ENCODE measurements at regions not wholly inside any gene's neighbourhood (a gene's known extent, or its start where the extent isn't known, plus 50 kb on each side); places are given as distances from the start of the nearest gene placed in this dataset.

- H3K4me3 ChIP-seq (ENCODE audit: low read depth, low read length): no peak overlapping the region
- TF ChIP-seq CTCF (IDR thresholded peaks at IDR 0.05; ENCODE audit: low read depth, low read length): no peak
Observed at GRCh38 chr15:69991551-69991980, 106.2 kb downstream of the TLE3 start.

- H3K4me3 ChIP-seq (ENCODE audit: low read depth, low read length): no peak overlapping the region
- TF ChIP-seq CTCF (IDR thresholded peaks at IDR 0.05; ENCODE audit: low read depth, low read length): no peak
Observed at GRCh38 chr15:69992348-69992747, 105.4 kb downstream of the TLE3 start.

DNA sequence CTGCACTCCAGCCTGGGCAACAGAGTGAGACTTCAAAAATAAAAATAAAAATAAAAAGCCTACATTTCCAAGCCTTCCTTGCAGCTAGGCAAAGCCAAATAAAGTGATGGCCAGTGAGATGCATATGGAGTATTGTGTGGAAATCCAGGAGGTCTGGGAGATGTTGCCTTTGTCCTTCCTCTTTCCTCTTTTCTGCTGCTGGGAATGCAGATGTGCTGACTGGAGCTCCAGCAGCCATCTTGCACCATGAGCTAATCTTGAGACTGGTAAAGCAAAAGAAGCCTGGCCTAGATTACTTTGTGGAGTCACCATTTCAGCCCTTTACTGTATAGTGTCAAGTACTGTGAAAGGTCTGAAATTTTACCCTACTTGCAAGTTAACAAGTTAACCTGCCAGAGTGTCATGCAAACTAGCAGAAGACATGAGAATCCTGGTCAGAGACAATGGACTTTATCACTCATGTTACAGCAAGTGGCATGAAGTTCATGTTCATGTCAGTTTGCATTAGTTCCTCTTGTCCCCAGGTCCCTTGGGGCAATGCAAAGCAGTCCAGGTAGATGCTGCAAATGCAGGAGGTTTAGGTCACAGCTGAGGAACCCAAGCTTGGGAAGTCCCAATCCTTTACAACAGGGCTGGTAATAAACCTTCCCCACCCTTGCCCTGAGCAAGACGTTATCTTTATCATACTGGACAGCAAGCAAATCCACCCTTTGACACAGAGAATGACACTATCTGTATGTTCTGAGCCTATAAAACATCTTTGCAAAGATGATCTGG, 103.1 kb downstream of the TLE3 start:
- TF ChIP-seq CTCF (IDR thresholded peaks at IDR 0.05; ENCODE audit: low read depth, low read length): no peak
- no peak overlapping the region for H3K4me3 ChIP-seq (ENCODE audit: low read depth, low read length)

- TF ChIP-seq CTCF (IDR thresholded peaks at IDR 0.05; ENCODE audit: low read depth, low read length): no peak
- H3K4me3 ChIP-seq (ENCODE audit: low read depth, low read length): no peak overlapping the region
Observed at GRCh38 chr15:69996321-69997160, 101.2 kb downstream of the TLE3 start.

DNA sequence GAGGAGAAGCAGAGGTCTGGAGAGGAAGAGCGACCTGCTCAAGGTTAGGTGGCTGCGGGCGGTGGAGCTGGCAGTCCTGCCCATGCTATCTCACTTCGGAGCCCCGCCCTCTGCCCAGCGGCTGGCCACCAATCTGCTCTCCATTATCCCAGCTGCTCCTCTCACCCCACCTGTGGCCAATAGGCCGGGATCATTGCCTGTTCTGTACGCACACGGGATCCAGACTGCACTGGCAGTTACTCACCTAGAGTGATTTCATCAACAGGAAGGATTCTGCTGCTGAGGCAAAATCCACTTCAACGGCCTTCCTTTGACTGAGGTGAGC, 100.6 kb downstream of the TLE3 start:
- TF ChIP-seq CTCF (IDR thresholded peaks at IDR 0.05; ENCODE audit: low read depth, low read length): no peak
- H3K4me3 ChIP-seq (ENCODE audit: low read depth, low read length): no peak overlapping the region
